ENCODE measurements at regions not wholly inside any gene's neighbourhood (a gene's known extent, or its start where the extent isn't known, plus 50 kb on each side); places are given as distances from the start of the nearest gene placed in this dataset.

DNA sequence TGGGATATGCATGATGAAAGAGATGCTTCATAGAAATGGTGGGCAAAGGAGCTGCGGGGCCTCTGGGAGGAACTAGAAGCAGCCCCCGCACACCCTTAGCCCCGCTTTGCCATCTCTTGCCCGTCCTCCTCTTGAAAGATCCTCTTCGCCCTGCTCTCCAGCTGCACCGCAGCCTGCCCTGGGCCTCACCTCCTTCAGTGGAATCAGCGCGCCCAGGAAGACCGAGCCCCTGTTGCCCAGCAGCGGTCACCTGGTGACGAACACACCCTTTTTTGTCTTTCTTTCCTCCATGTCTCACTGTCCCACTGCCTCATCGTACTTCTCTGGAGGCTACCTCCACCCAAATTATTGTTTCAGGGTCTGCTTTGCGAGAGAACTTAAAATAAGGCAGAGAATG is 807.6 kb downstream of the UQCRFS1 start:
- DNase-seq: no peak

DNA sequence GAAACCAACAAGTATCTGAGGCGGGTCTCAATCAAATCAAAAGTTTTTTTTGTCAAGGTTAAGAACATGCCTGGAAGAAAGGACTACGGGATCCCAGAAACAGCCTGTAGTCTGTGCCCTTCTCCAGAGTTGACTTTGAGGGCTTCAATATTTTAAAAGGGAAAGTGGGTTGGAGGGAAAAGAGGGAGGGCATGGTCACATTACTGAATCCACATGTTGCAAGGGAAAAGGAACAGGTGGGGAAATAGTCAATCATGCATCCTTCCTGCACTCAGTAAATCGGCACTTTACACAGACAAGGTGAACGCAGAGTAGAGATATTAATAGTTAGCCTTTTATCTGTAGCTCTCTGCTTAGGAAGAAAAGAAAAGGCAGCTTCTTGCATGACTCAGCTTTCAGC is 808.5 kb downstream of the UQCRFS1 start:
- DNase-seq: no peak

DNA sequence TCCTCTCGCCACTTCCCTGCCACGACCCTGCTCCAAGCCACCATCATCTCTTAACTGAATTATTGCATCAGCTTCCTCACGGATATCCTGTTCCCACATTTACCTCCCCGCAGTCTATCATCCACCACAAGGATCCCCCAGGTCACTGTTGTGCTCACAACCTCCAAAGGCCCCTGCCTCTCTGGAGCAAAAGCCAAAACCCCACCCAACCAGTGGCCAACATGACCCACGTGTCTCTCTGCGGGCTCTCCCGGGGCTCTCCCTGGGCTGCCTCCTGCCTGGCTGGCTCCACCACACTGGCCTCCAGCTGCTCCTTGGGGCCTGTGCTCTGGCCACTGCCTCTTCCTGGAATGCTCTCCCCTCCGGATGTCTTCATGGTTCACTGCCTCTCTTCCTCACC is 809.3 kb downstream of the UQCRFS1 start:
- no peak for DNase-seq

DNA sequence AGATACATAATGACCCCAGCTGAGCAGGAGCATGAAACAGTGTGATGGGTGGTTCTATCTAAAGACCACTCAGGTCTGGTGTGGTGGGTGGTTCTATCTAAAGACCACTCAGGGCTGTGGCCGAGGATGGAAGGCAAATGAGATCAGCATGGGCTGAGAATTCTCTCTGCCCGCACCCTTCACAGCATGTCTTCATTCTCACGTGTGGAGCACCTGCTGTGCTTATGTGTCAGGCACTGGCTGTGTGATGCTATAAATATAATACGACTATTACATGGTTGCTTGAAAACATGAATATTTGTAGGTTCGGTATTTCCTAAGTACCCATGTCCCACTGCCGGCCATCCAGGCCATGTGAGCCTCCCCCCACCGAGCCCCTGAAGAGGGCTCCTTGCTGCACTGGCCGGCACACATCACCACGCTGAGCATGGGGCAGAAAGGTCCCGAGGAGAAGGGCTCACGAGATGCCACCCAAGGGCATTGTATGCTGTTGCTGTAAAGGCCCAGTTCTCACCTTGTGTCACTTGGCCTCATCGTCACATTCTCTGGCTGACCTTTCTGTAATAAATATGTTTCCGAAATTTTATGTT is 810.2 kb downstream of the UQCRFS1 start:
- no peak for DNase-seq

GRCh38 chr19:28401739-28402424 is 811.1 kb downstream of the UQCRFS1 start:
- no peak for DNase-seq

DNA sequence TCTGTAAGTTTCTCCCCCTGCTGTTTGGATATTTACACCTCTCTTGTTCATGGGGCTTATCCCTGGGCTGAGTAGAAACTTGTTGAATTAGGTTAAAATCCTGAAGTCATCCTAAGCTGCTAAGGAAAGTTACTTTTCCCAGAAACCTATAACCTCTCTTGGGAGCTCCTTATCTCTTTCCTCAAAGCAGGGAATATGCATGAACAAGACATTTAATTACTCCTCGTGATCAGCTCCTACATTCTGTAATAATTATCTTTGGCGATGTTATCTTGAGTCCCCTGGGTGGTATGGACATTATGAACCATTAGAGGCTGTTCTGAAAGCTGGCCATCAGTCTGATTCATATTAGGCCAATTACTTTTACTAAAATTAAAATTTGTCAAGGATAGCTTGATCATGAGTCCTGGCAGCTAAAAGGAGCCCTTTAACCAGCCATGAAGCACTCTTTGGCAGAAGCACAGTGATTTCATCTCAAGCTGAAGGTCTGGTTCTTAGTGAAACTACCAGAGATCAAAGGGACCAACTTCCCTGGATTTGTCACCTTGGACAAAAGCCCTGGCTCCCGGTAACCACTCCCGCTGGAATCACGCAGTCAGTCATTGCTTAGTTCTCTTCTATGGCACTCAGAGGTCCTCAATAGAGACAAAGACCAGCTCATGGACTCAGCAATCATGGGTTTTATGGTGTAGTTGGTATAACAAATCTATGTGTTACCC is 811.8 kb downstream of the UQCRFS1 start:
- DNase-seq: no peak

GRCh38 chr19:28399187-28399586 is 813.8 kb downstream of the UQCRFS1 start:
- no peak for DNase-seq

DNA sequence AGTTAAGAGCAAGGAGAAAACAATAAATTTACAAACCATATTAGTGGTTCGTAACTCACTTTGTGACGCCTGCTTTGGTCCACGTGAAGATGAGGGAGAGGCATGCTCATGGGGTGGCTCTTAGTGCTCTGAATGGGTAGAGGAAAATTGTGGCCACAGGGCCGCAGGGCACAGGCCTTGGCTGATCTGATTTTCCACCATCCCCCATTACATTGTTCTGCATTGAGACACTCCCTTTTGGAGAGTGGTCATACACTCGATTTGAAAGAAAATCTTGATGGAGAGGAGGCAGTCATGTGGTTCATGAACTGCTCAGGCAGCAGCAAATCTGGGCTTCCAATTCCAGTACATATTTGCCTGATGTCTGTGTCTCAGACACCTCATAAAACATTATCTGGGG is 815.2 kb downstream of the UQCRFS1 start:
- no peak for DNase-seq

DNA sequence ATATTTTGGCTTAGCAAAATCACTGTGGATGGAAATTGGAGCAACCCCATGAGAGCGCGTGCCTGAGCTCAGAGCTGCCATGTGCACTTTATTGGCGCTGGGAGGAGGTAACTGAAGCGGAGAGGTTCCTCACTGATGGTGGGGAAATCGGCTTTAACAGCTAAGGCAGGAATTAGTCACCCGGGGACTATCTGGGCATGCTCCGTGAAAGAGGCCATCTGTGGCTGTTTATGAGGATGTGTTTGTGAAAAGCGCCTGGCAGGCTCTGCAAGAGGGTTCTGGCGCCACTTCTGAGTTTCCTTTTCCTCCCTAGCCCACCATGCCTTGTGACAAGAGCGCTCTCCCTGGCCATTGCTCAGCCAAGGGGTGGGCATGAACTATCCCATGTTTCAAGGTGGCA is 815.6 kb downstream of the UQCRFS1 start:
- no peak for DNase-seq

DNA sequence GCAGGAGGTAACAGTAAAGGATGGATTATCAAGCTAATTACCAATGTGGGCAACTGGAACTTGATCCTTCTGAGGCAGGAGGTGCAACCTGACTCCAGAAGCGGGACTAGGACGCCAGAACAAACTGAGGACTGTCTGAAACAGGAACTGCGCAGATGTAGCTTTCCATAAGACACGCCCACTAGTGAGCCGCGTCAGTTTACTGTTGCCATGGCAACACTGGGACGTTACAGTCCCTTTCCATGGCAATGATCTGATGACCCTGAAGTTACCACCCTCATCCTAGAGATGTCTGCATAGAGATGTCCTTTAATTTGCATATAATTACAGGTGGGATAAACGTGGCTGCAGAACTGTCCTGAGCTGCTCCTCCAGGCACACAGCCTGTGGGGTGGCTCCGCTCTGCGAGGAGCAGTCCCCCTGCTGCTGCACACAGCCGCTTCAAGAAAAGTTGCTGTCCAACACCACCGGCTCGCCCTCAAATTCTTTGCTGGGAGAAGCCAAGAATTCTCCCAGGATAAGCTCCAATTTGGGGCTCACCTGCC is 816.6 kb downstream of the UQCRFS1 start:
- no peak for DNase-seq

DNA sequence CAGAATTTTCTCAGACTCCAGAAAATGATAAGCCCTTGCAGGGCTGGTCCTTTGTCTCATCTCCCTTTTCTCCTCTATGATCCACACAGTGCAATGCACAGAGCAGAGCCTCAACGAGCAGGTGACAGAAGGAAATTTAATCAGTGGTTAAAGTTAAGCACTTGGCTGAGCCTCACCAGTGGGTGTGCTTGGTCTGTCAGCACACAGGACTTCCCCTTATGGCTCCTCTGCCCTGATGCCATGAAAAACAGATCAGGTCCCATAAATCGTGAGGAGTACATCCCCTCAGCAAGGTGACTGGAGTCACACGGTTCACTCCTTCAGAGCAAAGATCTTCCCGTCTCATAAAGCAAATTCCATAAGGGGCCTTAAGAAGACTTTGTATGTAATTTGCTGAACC is 818.2 kb downstream of the UQCRFS1 start:
- DNase-seq: no peak

DNA sequence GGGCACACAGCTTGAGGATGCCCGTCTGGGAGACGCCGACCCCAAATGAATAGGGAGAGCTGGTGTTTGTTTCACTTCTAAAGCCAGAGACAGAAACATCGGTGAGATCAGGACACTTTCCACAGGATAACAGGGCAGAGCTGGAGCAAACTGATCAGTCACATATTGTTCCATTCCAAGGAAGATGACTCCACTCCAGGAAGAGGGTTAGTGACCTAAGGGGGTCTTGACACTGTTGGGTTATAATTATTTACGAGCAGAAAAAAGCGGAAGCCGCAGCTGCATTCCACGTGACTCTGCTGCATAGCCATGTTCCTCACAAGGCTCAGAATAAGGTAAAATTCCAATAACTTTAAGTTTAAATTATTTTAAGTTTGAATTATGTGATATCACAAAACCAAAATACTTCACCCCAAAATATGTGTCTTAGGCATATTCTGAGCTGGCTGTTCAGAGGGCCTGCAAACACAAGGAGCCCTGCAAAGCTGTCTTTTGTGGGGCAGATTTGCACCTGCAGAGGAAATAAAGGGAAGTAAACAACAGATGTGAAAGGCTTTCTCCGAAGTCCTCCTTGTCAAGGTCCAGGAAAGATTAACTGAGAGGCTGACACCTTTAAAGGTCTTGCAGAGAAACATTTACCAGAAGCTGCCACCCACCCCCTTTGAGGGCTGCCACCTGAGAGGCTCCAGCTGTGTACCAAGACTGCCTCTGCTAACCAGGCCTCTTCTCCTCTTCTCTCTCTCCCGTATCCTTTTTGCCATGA is 819.2 kb downstream of the UQCRFS1 start:
- DNase-seq: no peak

DNA sequence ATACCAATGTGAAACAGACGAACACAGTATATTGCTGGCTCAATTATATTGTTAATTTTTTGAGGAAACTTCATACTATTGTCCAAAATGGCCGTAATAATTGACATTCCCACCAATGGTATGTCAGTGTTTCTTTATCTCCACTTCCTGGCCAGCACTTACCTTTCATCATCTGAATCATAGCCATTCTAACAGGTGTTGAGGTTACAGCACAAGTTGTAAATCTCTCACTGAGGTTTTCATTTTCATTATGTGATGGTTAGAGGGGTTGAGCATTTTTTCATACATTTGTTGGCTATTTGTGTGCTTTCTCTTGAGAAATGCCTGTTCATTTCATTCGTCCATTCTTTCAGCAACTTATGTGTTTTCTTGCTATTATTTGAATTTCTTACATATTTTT is 824.0 kb downstream of the UQCRFS1 start:
- DNase-seq: no peak

GRCh38 chr19:28387507-28387906 is 825.4 kb downstream of the UQCRFS1 start:
- DNase-seq: no peak

GRCh38 chr19:28386470-28386869 is 826.5 kb downstream of the UQCRFS1 start:
- DNase-seq: no peak

DNA sequence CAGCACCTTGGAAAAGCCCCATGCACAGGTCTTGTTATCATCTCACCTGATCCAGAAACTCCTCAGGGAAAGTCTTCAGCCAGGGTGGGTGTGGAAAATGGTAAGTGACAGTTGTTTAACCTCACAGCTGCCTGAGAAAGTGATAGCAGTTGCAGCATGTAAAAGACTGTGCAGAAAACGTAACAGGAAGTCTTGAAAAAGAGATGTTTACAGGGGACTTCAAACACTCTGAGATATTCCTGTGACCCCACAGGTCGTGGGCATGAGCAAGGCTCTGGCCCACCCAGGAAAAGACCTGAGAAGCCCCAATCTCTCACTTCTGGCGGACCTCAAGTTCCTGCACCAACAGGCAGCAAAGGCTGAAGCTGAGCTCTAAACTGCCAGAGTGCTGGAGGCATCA is 826.9 kb downstream of the UQCRFS1 start:
- no peak for DNase-seq

- DNase-seq: peak; percentile 22
Observed at GRCh38 chr19:28377077-28377476, 835.9 kb downstream of the UQCRFS1 start.

- no peak for DNase-seq
Observed at GRCh38 chr19:28374971-28375370, 838.0 kb downstream of the UQCRFS1 start.

DNA sequence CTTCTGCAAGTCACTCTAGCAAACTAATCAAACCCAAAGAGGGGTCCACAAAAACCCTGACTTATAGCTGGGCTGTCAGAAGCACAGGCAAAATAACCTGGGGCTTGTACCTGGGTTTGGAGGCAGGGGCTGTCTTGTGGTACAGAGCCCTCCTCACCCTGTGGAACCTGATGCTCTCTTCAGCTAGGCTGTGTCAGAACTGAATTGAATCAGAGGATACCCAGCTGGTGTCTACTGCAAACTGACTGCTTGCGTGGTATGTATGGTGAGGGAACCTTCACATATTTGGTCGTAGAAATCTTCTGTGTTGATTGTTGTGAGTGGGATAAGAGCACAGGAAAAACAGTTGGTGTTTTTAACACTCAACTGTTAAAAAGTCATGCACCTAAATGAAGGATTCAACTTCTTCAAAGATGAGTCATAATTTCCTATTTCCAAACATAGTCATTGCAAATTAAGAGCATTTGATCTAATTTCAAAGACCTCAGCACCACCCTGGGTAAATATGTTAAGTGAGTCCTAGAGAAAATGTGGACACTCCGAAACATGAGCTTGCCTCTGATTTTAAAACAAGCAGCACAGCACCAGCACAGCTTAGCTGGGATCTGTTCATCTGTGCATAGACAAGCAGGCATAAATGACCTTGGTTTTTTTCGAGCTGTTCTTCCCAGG is 840.2 kb downstream of the UQCRFS1 start:
- DNase-seq: no peak

GRCh38 chr19:28367146-28367545 is 845.8 kb downstream of the UQCRFS1 start:
- DNase-seq: no peak

GRCh38 chr19:28363254-28363653 is 849.7 kb downstream of the UQCRFS1 start:
- DNase-seq: no peak
